DND-41 (cell line): ENCODE measurements at regions not wholly inside any gene's neighbourhood (a gene's known extent, or its start where the extent isn't known, plus 50 kb on each side); places are given as distances from the start of the nearest gene placed in this dataset.

Experiments used
- EZH2 ChIP-seq: IDR thresholded peaks from 3 replicates; pipeline ENCODE4 v1.6.1; 2012; ENCODE audit warnings: borderline replicate concordance, low read depth, mild to moderate bottlenecking, moderate library complexity, low read length, inconsistent platforms; ENCODE audit not compliant: severe bottlenecking
- TF ChIP-seq, protein P1 (sequence below): IDR thresholded peaks from 2 replicates; pipeline ENCODE4 v1.5.1; 2012; ENCODE audit warnings: borderline replicate concordance, low read length, moderate library complexity, mild to moderate bottlenecking; ENCODE audit not compliant: poor library complexity, severe bottlenecking; ENCODE audit errors: extremely low read depth

DNA sequence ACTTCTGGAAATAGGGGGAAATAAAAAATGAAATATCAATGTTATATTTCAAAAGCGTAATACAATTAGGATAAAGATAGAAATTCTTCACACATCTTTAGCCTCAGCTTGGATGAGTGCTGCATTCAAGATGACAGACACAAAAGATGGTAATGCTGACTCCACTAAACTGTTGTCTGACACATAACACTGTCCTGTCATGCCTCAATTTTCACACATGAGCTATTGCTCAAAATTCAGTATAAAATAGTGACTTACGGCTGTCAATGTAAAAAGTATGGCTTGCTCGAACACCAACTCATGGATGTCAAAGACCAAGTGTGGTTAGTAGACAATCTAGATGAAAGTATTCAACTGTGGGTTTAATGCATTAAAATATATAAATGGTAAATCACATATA, 94.5 kb downstream of the KLF12 start:
- TF ChIP-seq, protein P1, sequence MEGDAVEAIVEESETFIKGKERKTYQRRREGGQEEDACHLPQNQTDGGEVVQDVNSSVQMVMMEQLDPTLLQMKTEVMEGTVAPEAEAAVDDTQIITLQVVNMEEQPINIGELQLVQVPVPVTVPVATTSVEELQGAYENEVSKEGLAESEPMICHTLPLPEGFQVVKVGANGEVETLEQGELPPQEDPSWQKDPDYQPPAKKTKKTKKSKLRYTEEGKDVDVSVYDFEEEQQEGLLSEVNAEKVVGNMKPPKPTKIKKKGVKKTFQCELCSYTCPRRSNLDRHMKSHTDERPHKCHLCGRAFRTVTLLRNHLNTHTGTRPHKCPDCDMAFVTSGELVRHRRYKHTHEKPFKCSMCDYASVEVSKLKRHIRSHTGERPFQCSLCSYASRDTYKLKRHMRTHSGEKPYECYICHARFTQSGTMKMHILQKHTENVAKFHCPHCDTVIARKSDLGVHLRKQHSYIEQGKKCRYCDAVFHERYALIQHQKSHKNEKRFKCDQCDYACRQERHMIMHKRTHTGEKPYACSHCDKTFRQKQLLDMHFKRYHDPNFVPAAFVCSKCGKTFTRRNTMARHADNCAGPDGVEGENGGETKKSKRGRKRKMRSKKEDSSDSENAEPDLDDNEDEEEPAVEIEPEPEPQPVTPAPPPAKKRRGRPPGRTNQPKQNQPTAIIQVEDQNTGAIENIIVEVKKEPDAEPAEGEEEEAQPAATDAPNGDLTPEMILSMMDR: no peak
- no peak for TF ChIP-seq EZH2
